Suprapubic skin (tissue), 4 donors: ENCODE measurements at regions not wholly inside any gene's neighbourhood (a gene's known extent, or its start where the extent isn't known, plus 50 kb on each side); places are given as distances from the start of the nearest gene placed in this dataset.
"Not testable (repeated sequence)": the region's sequence is repeated elsewhere in the genome, so short reads cannot be mapped to it uniquely, and the experiment has no call there.

Experiments used
- DNase-seq, 2 donors: peaks; one replicate each; pipeline ENCODE4 v3.0.0-alpha.2; 2019; ENCODE audit warnings: low spot score in 2 of 2
- H3K27ac ChIP-seq: fragments of 200-600 bp; sonication (generic); one replicate; pipeline ENCODE4 v1.5.1; 2019
- H3K27me3 ChIP-seq: fragments of 200-600 bp; sonication (generic); one replicate; pipeline ENCODE4 v1.5.1; 2019
- H3K36me3 ChIP-seq: fragments of 200-600 bp; sonication (generic); one replicate; pipeline ENCODE4 v1.5.1; 2019
- H3K4me1 ChIP-seq: fragments of 200-600 bp; sonication (generic); one replicate; pipeline ENCODE4 v1.5.1; 2019
- H3K4me3 ChIP-seq: fragments of 200-600 bp; sonication (generic); one replicate; pipeline ENCODE4 v1.5.1; 2019; ENCODE audit warnings: mild to moderate bottlenecking
- H3K9me3 ChIP-seq: fragments of 200-600 bp; sonication (generic); one replicate; pipeline ENCODE4 v1.5.1; 2019
- EP300 ChIP-seq: sonication (generic); formaldehyde crosslinking; IDR thresholded peaks from one replicate; pipeline ENCODE4 v1.6.1; 2017; ENCODE audit warnings: antibody characterized with exemption
- POLR2A ChIP-seq, 2 donors: fragments of 450-650 bp; IDR thresholded peaks; one replicate each; pipeline ENCODE4 v1.6.1; 2017; ENCODE audit warnings: antibody characterized with exemption in 2 of 2, mild to moderate bottlenecking in 2 of 2, moderate library complexity in 2 of 2
- POLR2AphosphoS5 ChIP-seq, 3 donors: sonication (generic); formaldehyde crosslinking; IDR thresholded peaks; one replicate each; pipeline ENCODE4 v1.6.1; 2017; ENCODE audit warnings: antibody characterized with exemption in 3 of 3
- WGBS: methylation state at CpG from one replicate; pipeline ENCODE4 v1.1.5; 2018; 5-methylcytosine and 5-hydroxymethylcytosine counted together
- TF ChIP-seq, protein P1 (sequence below), 2 donors: fragments of 200-600 bp in 1 of 2; fragments of 450-650 bp in 1 of 2; sonication (generic) in 1 of 2; IDR thresholded peaks; one replicate each; pipeline ENCODE4 v1.5.1; 2016 to 2019; ENCODE audit warnings: antibody characterized with exemption in 2 of 2, mild to moderate bottlenecking in 1 of 2, moderate library complexity in 1 of 2

DNA sequence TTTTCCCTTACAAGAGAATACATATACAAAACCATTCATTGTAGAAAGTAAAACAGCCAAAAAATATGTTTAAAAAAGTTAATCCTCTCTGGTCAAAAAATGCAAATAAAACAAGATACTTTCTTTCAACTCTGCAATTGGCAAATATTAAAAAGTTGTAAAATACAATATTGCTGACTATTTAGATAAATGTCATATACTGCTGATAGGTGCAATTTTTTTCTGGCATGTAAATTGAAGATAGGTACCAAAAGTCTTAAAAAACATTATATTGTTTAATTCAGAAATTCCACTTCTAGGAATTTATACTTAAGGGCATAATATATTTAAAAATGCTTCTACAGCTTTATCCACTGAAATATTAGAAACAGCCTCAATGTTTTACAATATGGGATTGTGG, 66.4 kb upstream of the TLL1 start:
- TF ChIP-seq, protein P1, sequence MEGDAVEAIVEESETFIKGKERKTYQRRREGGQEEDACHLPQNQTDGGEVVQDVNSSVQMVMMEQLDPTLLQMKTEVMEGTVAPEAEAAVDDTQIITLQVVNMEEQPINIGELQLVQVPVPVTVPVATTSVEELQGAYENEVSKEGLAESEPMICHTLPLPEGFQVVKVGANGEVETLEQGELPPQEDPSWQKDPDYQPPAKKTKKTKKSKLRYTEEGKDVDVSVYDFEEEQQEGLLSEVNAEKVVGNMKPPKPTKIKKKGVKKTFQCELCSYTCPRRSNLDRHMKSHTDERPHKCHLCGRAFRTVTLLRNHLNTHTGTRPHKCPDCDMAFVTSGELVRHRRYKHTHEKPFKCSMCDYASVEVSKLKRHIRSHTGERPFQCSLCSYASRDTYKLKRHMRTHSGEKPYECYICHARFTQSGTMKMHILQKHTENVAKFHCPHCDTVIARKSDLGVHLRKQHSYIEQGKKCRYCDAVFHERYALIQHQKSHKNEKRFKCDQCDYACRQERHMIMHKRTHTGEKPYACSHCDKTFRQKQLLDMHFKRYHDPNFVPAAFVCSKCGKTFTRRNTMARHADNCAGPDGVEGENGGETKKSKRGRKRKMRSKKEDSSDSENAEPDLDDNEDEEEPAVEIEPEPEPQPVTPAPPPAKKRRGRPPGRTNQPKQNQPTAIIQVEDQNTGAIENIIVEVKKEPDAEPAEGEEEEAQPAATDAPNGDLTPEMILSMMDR (IDR thresholded peaks at IDR 0.05), result no peak
- TF ChIP-seq EP300 (no peak), POLR2A (IDR thresholded peaks at IDR 0.05) (no peak), POLR2AphosphoS5 (IDR thresholded peaks at IDR 0.05) (no peak)
- Histone ChIP-seq H3K36me3 (no peaks in the 10 kb centered on the region), H3K9me3 (no peaks in the 10 kb centered on the region), H3K4me1 (no peaks in the 10 kb centered on the region), H3K27ac (no peak overlapping the region), H3K27me3 (no peaks in the 10 kb centered on the region), H3K4me3 (no peak overlapping the region)
- no peak for DNase-seq

DNA sequence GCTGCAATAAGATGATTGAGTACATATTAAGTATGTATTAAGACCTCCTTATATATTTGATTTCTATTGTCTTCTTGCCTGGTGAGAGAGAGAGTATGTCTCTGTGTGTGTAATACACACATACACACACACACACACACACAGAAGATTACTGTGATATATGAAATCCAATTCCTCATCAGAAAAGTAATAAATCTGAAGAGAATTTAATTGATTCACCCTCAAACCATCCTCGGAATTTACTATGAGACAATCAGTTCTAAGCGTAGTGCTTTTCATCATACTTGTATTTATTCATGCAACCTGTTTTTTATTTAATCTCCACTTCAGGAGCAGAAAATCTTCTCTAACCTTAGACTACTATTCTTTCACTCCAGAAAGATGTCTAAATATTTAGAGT, 62.3 kb upstream of the TLL1 start:
- H3K9me3 ChIP-seq, result no peaks in the 10 kb centered on the region
- H3K36me3 ChIP-seq, result no peaks in the 10 kb centered on the region
- TF ChIP-seq, protein P1 (IDR thresholded peaks at IDR 0.05), result no peak
- TF ChIP-seq EP300 (no peak), POLR2A (IDR thresholded peaks at IDR 0.05) (no peak), POLR2AphosphoS5 (IDR thresholded peaks at IDR 0.05) (no peak)
- H3K27ac ChIP-seq, result no peak overlapping the region
- 71% methylated on average over 2 of the region's 2 CpGs for WGBS
- no peaks in the 10 kb centered on the region for H3K27me3 ChIP-seq
- H3K4me3 ChIP-seq, result no peak overlapping the region
- H3K4me1 ChIP-seq, result no peaks in the 10 kb centered on the region
- DNase-seq, result no peak

DNA sequence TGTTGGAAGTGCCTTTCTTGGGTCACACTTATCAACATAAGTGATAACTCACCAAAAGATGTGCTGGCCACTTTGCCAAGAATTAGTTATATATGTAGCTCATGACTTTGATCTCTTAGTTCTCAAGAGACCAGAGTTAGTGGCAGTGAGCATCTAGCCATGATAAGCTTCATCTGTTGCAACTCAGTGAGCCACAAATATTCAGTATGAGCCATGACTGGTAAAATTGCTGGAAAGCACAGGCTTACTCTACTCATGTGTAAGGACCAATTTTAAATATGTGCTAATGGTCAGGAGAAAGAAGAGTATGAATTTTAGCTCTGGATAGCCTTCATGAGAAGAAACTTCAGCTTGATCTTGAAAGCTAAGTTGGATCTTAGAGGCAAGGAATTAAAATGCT, 59.4 kb upstream of the TLL1 start:
- TF ChIP-seq, protein P1 (IDR thresholded peaks at IDR 0.05), result no peak
- DNase-seq, result no peak
- no peak overlapping the region for H3K27ac ChIP-seq
- H3K9me3 ChIP-seq, result no peaks in the 10 kb centered on the region
- no peaks in the 10 kb centered on the region for H3K4me1 ChIP-seq
- no peak overlapping the region for H3K4me3 ChIP-seq
- no peaks in the 10 kb centered on the region for H3K36me3 ChIP-seq
- H3K27me3 ChIP-seq, result no peaks in the 10 kb centered on the region

DNA sequence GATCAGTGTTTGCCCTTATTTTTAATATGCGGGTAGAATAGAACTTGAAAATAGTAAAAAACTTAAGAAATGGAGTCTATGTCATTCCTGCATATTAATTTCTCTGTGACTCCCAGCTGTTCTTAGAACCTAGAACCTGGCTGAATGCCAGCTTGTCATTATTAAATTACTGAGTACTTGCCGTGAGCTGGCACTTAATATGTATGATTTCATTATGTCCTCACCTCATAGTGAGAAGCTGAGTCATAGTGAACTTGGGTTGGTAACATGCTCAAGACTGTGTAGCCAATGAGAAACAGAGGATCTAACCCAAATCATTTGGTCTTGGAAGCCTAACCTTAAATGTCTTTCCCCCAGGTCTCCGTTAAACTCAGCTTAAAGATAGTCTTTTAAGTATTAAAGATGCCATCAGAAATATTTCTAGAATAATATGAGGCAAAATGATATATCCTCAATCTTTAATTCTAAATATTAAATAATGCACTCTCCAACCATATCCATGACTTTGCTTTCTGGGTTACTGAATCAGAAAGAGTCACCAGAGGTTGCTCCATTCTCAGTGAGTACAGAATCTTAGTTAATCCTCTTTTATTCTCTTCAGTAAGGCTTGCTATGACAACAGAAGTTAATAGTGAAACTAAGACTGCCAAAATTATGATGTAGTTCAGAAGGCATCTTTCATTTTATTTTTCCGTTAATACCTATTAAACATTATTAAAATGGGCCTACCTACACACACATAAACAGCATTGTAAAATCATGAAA, 58.6 kb upstream of the TLL1 start:
- TF ChIP-seq, protein P1 (IDR thresholded peaks at IDR 0.05), result no peak
- TF ChIP-seq POLR2A (IDR thresholded peaks at IDR 0.05), result no peak
- no peak for TF ChIP-seq EP300
- TF ChIP-seq POLR2AphosphoS5 (IDR thresholded peaks at IDR 0.05), result no peak
- 62% methylated on average over 4 of the region's 4 CpGs for WGBS
- no peak for DNase-seq
- Histone ChIP-seq H3K36me3 (no peaks in the 10 kb centered on the region), H3K9me3 (no peaks in the 10 kb centered on the region), H3K27me3 (no peaks in the 10 kb centered on the region), H3K27ac (no peak overlapping the region), H3K4me3 (no peak overlapping the region), H3K4me1 (no peaks in the 10 kb centered on the region)

DNA sequence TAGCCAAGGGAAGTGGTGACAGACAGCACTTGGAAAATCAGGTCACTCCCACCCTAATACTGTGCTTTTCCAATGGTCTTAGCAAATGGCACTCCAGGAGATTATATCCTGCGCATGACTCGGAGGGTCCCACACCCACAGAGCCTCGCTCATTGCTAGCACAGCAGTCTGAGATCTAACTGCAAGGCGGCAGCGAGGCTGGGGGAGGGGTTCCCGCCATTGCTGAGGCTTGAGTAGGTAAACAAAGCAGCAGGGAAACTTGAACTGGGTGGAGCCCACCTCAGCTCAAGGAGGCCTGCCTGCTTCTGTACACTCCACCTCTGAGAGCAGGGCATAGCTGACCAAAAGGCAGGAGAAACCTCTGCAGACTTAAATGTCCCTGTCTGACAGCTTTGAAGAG, 53.9 kb upstream of the TLL1 start:
- H3K4me1 ChIP-seq, H3K27me3 ChIP-seq, H3K9me3 ChIP-seq, H3K27ac ChIP-seq, DNase-seq, H3K4me3 ChIP-seq, H3K36me3 ChIP-seq: not testable (repeated sequence)
- WGBS, result 80% methylated on average over 5 of the region's 6 CpGs
